GM12878 (cell line): ENCODE measurements at regions not wholly inside any gene's neighbourhood (a gene's known extent, or its start where the extent isn't known, plus 50 kb on each side); places are given as distances from the start of the nearest gene placed in this dataset.

ENCODE experiments used
- ASH2L ChIP-seq: fragments of 300-600, 200-600 bp; sonication (generic); IDR thresholded peaks from 2 replicates; pipeline ENCODE4 v1.6.1; 2017; ENCODE audit warnings: low read depth, mild to moderate bottlenecking, borderline replicate concordance
- CBX5 ChIP-seq: sonication (generic); IDR thresholded peaks from 2 replicates; pipeline ENCODE4 v1.6.1; 2016; ENCODE audit warnings: low read depth, moderate library complexity, mild to moderate bottlenecking, inconsistent platforms
- EED ChIP-seq: sonication (generic); IDR thresholded peaks from 2 replicates; pipeline ENCODE4 v1.6.1; 2016; ENCODE audit warnings: antibody characterized with exemption, low read depth
- FOXK2 ChIP-seq: fragments of 450-650 bp; IDR thresholded peaks from 2 replicates; pipeline ENCODE4 v1.6.1; 2017; ENCODE audit warnings: mild to moderate bottlenecking, moderate library complexity
- KLF5 ChIP-seq: fragments of 450-650 bp; IDR thresholded peaks from 2 replicates; pipeline ENCODE4 v1.6.1; 2014; ENCODE audit warnings: mild to moderate bottlenecking; ENCODE audit not compliant: partially characterized antibody
- MEF2A ChIP-seq: IDR thresholded peaks from 2 replicates; pipeline ENCODE4 v1.6.1; 2011; ENCODE audit warnings: low read depth, mild to moderate bottlenecking, low read length, moderate library complexity; ENCODE audit not compliant: insufficient read depth
- MXI1 ChIP-seq: fragments of 150-350 bp; IDR thresholded peaks from 2 replicates; pipeline ENCODE4 v1.6.1; 2011; ENCODE audit warnings: low read depth, mild to moderate bottlenecking, inconsistent platforms, low read length, improper control_type of control experiment
- NR2C1 ChIP-seq: fragments of 450-650 bp; IDR thresholded peaks from 2 replicates; pipeline ENCODE4 v1.6.1; 2017; ENCODE audit warnings: antibody characterized with exemption, mild to moderate bottlenecking, moderate library complexity
- RB1 ChIP-seq: fragments of 450-650 bp; formaldehyde crosslinking; IDR thresholded peaks from 2 replicates; pipeline ENCODE4 v1.6.1; 2017; ENCODE audit warnings: mild to moderate bottlenecking, borderline replicate concordance
- STAT1 ChIP-seq: fragments of 450-650 bp; conservative IDR thresholded peaks from 2 replicates; pipeline ENCODE4 v1.6.1; 2014; ENCODE audit warnings: antibody characterized with exemption, mild to moderate bottlenecking
- TARDBP ChIP-seq: IDR thresholded peaks from 2 replicates; pipeline ENCODE4 v1.6.1; 2016; ENCODE audit warnings: borderline replicate concordance
- TF ChIP-seq, protein P1 (sequence below): fragments of 450-650 bp; formaldehyde crosslinking; IDR thresholded peaks from 2 replicates; pipeline ENCODE4 v1.4.0; 2020; ENCODE audit warnings: mild to moderate bottlenecking, moderate library complexity
- TF ChIP-seq, protein P2 (sequence below): fragments of 450-650 bp; IDR thresholded peaks from 2 replicates; pipeline ENCODE4 v1.6.1; 2016; ENCODE audit warnings: mild to moderate bottlenecking, moderate library complexity, borderline replicate concordance
- TF ChIP-seq, protein P3 (sequence below): fragments of 450-650 bp; IDR thresholded peaks from 2 replicates; pipeline ENCODE4 v1.6.1; 2014; ENCODE audit warnings: mild to moderate bottlenecking
- TF ChIP-seq, protein P4 (sequence below): fragments of 450-650 bp; IDR thresholded peaks from 2 replicates; pipeline ENCODE4 v1.6.1; 2017; ENCODE audit warnings: mild to moderate bottlenecking, moderate library complexity

DNA sequence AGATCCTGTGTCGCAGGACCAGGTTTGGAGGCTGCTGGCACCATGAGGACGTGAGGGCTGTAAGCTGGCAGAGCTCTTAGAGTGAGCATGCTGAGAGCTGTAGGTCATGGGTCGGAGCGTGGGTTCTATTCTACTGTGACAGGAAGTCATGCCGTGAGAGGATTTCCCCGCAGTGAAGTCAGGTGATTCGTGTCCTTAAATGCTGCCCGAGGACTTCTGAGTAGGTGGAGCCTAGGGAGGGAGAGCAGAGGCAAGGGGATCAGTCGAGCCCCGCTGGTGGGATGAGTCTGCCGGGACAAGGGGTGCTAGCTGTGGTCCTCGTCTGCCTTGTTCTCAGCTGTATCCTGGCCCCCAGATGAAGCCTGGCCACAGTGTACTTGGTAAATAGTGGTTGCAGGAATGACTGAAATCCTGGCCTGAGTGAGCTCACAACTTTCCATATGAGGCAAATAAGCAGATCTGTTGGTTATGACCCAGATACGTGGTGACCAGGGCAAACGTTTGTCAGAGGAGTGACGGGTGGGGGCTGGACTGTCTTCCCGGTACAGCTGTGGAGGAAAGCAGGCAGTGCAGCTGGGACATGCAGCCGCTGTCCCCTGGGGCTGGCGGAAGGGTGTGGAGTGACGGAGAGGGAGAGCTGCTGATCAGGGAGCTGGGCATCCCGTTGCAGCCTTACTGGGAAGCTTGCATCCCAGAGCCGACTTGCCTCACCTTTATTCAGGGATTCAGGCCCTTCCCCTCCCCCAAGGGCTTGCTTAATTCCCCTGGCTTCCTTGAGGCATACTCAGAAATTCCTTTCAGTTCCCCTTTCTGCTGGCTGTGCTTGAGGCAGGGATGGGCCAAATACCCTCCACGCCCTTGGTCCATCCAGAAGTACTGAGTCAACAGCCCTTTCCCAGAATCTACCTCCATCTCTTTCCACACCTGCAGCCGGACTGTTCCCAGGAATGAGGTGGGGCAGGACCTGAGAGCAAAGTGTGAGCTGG lies 250.9 kb upstream of the RREB1 start (continued):
- TF ChIP-seq, protein P1, sequence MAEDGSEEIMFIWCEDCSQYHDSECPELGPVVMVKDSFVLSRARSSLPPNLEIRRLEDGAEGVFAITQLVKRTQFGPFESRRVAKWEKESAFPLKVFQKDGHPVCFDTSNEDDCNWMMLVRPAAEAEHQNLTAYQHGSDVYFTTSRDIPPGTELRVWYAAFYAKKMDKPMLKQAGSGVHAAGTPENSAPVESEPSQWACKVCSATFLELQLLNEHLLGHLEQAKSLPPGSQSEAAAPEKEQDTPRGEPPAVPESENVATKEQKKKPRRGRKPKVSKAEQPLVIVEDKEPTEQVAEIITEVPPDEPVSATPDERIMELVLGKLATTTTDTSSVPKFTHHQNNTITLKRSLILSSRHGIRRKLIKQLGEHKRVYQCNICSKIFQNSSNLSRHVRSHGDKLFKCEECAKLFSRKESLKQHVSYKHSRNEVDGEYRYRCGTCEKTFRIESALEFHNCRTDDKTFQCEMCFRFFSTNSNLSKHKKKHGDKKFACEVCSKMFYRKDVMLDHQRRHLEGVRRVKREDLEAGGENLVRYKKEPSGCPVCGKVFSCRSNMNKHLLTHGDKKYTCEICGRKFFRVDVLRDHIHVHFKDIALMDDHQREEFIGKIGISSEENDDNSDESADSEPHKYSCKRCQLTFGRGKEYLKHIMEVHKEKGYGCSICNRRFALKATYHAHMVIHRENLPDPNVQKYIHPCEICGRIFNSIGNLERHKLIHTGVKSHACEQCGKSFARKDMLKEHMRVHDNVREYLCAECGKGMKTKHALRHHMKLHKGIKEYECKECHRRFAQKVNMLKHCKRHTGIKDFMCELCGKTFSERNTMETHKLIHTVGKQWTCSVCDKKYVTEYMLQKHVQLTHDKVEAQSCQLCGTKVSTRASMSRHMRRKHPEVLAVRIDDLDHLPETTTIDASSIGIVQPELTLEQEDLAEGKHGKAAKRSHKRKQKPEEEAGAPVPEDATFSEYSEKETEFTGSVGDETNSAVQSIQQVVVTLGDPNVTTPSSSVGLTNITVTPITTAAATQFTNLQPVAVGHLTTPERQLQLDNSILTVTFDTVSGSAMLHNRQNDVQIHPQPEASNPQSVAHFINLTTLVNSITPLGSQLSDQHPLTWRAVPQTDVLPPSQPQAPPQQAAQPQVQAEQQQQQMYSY (CRISPR knock-in tag), result no peak
- TF ChIP-seq, protein P2, sequence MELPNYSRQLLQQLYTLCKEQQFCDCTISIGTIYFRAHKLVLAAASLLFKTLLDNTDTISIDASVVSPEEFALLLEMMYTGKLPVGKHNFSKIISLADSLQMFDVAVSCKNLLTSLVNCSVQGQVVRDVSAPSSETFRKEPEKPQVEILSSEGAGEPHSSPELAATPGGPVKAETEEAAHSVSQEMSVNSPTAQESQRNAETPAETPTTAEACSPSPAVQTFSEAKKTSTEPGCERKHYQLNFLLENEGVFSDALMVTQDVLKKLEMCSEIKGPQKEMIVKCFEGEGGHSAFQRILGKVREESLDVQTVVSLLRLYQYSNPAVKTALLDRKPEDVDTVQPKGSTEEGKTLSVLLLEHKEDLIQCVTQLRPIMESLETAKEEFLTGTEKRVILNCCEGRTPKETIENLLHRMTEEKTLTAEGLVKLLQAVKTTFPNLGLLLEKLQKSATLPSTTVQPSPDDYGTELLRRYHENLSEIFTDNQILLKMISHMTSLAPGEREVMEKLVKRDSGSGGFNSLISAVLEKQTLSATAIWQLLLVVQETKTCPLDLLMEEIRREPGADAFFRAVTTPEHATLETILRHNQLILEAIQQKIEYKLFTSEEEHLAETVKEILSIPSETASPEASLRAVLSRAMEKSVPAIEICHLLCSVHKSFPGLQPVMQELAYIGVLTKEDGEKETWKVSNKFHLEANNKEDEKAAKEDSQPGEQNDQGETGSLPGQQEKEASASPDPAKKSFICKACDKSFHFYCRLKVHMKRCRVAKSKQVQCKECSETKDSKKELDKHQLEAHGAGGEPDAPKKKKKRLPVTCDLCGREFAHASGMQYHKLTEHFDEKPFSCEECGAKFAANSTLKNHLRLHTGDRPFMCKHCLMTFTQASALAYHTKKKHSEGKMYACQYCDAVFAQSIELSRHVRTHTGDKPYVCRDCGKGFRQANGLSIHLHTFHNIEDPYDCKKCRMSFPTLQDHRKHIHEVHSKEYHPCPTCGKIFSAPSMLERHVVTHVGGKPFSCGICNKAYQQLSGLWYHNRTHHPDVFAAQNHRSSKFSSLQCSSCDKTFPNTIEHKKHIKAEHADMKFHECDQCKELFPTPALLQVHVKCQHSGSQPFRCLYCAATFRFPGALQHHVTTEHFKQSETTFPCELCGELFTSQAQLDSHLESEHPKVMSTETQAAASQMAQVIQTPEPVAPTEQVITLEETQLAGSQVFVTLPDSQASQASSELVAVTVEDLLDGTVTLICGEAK, result no peak
- TF ChIP-seq CBX5 (no peak), ASH2L (0 out of 2 replicates have a peak, but pooled peaks have one; percentile 58), FOXK2 (no peak), KLF5 (no peak), TARDBP (no peak), MEF2A (no peak), MXI1 (no peak), EED (peak; percentile 89), STAT1 (no peak), NR2C1 (peak; percentile 47; the same call in 1 of the 2 replicates), RB1 (no peak)
- TF ChIP-seq, protein P3, sequence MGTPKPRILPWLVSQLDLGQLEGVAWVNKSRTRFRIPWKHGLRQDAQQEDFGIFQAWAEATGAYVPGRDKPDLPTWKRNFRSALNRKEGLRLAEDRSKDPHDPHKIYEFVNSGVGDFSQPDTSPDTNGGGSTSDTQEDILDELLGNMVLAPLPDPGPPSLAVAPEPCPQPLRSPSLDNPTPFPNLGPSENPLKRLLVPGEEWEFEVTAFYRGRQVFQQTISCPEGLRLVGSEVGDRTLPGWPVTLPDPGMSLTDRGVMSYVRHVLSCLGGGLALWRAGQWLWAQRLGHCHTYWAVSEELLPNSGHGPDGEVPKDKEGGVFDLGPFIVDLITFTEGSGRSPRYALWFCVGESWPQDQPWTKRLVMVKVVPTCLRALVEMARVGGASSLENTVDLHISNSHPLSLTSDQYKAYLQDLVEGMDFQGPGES, result no peak
- TF ChIP-seq, protein P4, sequence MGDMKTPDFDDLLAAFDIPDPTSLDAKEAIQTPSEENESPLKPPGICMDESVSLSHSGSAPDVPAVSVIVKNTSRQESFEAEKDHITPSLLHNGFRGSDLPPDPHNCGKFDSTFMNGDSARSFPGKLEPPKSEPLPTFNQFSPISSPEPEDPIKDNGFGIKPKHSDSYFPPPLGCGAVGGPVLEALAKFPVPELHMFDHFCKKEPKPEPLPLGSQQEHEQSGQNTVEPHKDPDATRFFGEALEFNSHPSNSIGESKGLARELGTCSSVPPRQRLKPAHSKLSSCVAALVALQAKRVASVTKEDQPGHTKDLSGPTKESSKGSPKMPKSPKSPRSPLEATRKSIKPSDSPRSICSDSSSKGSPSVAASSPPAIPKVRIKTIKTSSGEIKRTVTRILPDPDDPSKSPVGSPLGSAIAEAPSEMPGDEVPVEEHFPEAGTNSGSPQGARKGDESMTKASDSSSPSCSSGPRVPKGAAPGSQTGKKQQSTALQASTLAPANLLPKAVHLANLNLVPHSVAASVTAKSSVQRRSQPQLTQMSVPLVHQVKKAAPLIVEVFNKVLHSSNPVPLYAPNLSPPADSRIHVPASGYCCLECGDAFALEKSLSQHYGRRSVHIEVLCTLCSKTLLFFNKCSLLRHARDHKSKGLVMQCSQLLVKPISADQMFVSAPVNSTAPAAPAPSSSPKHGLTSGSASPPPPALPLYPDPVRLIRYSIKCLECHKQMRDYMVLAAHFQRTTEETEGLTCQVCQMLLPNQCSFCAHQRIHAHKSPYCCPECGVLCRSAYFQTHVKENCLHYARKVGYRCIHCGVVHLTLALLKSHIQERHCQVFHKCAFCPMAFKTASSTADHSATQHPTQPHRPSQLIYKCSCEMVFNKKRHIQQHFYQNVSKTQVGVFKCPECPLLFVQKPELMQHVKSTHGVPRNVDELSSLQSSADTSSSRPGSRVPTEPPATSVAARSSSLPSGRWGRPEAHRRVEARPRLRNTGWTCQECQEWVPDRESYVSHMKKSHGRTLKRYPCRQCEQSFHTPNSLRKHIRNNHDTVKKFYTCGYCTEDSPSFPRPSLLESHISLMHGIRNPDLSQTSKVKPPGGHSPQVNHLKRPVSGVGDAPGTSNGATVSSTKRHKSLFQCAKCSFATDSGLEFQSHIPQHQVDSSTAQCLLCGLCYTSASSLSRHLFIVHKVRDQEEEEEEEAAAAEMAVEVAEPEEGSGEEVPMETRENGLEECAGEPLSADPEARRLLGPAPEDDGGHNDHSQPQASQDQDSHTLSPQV, result no peak
